ENCODE measurements at regions not wholly inside any gene's neighbourhood (a gene's known extent, or its start where the extent isn't known, plus 50 kb on each side); places are given as distances from the start of the nearest gene placed in this dataset.

DNA sequence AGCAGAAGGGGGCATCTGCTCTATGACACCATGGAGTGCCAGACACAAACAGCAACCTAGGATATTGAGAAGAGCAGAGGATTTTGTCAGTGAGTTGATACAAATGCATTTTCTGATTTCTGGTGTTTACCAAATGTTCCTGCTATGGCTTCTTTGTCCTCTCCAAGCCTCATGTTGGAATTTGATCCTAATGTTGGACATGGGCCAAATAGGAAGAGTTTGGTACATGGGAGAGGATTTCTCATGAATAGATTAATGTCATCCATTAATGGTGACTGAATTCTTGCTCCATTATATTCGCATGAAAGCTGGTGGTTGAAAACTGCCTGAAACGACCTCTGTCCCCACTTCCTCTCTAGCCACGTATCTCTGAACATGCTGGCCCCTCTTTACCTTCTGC is 1002.2 kb upstream of the FLRT2 start:
- TF ChIP-seq, protein P1, sequence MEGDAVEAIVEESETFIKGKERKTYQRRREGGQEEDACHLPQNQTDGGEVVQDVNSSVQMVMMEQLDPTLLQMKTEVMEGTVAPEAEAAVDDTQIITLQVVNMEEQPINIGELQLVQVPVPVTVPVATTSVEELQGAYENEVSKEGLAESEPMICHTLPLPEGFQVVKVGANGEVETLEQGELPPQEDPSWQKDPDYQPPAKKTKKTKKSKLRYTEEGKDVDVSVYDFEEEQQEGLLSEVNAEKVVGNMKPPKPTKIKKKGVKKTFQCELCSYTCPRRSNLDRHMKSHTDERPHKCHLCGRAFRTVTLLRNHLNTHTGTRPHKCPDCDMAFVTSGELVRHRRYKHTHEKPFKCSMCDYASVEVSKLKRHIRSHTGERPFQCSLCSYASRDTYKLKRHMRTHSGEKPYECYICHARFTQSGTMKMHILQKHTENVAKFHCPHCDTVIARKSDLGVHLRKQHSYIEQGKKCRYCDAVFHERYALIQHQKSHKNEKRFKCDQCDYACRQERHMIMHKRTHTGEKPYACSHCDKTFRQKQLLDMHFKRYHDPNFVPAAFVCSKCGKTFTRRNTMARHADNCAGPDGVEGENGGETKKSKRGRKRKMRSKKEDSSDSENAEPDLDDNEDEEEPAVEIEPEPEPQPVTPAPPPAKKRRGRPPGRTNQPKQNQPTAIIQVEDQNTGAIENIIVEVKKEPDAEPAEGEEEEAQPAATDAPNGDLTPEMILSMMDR (IDR thresholded peaks at IDR 0.05): no peak
- TF ChIP-seq POLR2AphosphoS5 (IDR thresholded peaks at IDR 0.05): no peak

All from transverse colon (tissue), 4 donors.